Aorta (tissue), 5 donors: ENCODE measurements at regions not wholly inside any gene's neighbourhood (a gene's known extent, or its start where the extent isn't known, plus 50 kb on each side); places are given as distances from the start of the nearest gene placed in this dataset.
"Not testable (repeated sequence)": the region's sequence is repeated elsewhere in the genome, so short reads cannot be mapped to it uniquely, and the experiment has no call there.

ENCODE experiments used
- ATAC-seq: fragments of 200-7000 bp; cut with Tn5 transposase; one replicate; pipeline ENCODE4 v1.9.1; 2022; ENCODE audit warnings: moderate library complexity; ENCODE audit not compliant: low FRiP score
- DNase-seq, 2 donors: peaks; one replicate each; pipeline ENCODE4 v3.0.0-alpha.2; 2020
- H3K27ac ChIP-seq, 2 donors: one replicate each; pipeline ENCODE4 v1.5.1; 2013; ENCODE audit warnings: low read length in 2 of 2, mild to moderate bottlenecking in 2 of 2, moderate library complexity in 2 of 2, control low read depth in 1 of 2, inconsistent platforms in 1 of 2, low read depth in 1 of 2
- H3K27me3 ChIP-seq, 2 donors: one replicate each; pipeline ENCODE4 v1.6.1; 2013; ENCODE audit warnings: control low read depth in 1 of 2, low read length in 1 of 2, mild to moderate bottlenecking in 1 of 2, moderate library complexity in 1 of 2; ENCODE audit not compliant: insufficient read depth in 2 of 2, control insufficient read depth in 1 of 2
- H3K36me3 ChIP-seq, 2 donors: one replicate each; pipeline ENCODE4 v1.6.1; 2013; ENCODE audit warnings: control low read depth in 1 of 2, low read length in 1 of 2, mild to moderate bottlenecking in 1 of 2; ENCODE audit not compliant: insufficient read depth in 2 of 2, control insufficient read depth in 1 of 2
- H3K4me1 ChIP-seq, 2 donors: one replicate each; pipeline ENCODE4 v1.6.1; 2013; ENCODE audit warnings: low read length in 2 of 2, control low read depth in 1 of 2, mild to moderate bottlenecking in 1 of 2, moderate library complexity in 1 of 2; ENCODE audit not compliant: insufficient read depth in 2 of 2, control insufficient read depth in 1 of 2
- H3K4me3 ChIP-seq, 2 donors: one replicate each; pipeline ENCODE4 v1.5.1; 2013; ENCODE audit warnings: low read length in 2 of 2, control low read depth in 1 of 2, mild to moderate bottlenecking in 1 of 2
- H3K9me3 ChIP-seq: one replicate; pipeline ENCODE4 v1.6.1; 2013; ENCODE audit warnings: mild to moderate bottlenecking, low read length; ENCODE audit not compliant: control insufficient read depth
- WGBS, 2 donors: extraction: QIAGEN DNeasy Blood & Tissue Kit; methylation state at CpG; one replicate each; pipeline ENCODE4 v1.1.7; 2013; 5-methylcytosine and 5-hydroxymethylcytosine counted together
- intact Hi-C, 2 donors: fragments of 100-400 bp; cut with DNase I; formaldehyde crosslinking; loops; one replicate each; pipeline versions ENCODE4 v1.14.2 to v1.15.0; 2022
- donor health status: healthy with polysubstance abuse.
- donor health status: Bipolar disorder and iron deficiency.
- donor health status: DM: no; HTN: no; CAD: no.
- donor health status: DM: no; HTN: no; CAD: no.
- donor health status: DM: yes; HTN: yes; CAD: no.

DNA sequence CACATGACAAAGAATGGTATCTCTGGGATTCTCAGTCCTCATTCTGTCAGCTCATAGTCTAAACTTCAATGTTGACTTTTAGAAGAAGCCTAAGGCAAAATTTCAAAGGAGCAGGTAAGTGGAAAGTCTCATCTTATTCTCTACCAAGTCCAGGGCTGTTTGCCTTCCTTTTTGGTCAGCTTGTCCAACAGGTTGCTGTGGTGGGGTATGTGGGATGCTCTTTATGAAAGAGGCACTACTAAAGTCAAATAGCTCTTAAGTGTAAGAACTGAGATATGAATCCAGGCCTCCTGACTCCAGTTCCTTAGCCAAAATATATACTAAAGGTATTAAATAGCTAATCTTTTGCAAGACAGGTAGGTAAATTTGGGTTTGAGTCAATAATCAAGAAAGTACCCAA lies 540.6 kb upstream of the SPRY2 start:
- ATAC-seq, result no peak
- Histone ChIP-seq H3K36me3 (no peaks in the 10 kb centered on the region), H3K27me3 (no peaks in the 10 kb centered on the region), H3K27ac (no peak overlapping the region), H3K9me3 (no peaks in the 10 kb centered on the region), H3K4me3 (no peak overlapping the region), H3K4me1 (no peaks in the 10 kb centered on the region)
- intact Hi-C loops, result no loop called here
- DNase-seq, result no peak

DNA sequence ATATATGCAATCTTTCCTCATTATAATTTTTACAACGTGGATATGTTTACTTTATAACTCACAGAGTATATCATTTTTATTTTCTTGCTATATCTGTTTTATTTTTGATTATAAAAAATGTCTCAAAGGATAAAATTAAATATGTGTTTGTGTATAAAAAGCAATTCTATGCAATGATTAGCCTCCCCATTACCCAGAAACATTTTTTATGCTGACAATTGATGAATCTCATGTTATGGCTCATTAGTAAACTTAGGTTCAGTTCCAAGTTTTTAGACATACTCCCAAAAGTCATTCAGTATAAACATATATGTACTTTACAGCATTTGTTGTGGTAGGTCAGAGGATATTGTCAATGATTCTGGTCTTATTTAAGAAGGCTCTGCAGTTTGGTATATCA lies 540.1 kb upstream of the SPRY2 start:
- ATAC-seq (no peak), DNase-seq (no peak)
- Histone ChIP-seq H3K9me3 (no peaks in the 10 kb centered on the region), H3K27ac (no peak overlapping the region), H3K36me3 (no peaks in the 10 kb centered on the region), H3K4me1 (no peaks in the 10 kb centered on the region), H3K4me3 (no peak overlapping the region), H3K27me3 (no peaks in the 10 kb centered on the region)
- WGBS, 2 donors, result 55 to 63% methylated on average over 1 of the region's 1 CpG
- intact Hi-C loops, result no loop called here

DNA sequence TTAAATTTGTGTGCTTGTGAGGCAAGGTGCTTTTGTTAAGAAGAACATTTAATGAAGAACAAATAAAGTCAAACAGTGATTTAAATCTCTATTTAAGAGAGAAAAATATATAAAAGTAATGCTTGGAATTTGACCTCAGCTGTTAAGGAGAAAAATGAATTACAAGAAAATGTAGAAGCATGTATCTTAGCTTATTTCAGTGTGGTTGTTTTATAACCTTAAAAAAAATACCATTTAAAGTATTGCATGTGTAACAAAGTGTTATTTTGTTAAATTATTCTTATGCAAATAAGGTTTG lies 537.0 kb upstream of the SPRY2 start:
- intact Hi-C loops, result no loop called here
- ATAC-seq (no peak), DNase-seq (no peak)
- Histone ChIP-seq H3K4me3 (no peak overlapping the region), H3K27me3 (no peaks in the 10 kb centered on the region), H3K27ac (no peak overlapping the region), H3K4me1 (no peaks in the 10 kb centered on the region), H3K36me3 (no peaks in the 10 kb centered on the region), H3K9me3 (peaks cover 2% of the 10 kb centered on the region)

DNA sequence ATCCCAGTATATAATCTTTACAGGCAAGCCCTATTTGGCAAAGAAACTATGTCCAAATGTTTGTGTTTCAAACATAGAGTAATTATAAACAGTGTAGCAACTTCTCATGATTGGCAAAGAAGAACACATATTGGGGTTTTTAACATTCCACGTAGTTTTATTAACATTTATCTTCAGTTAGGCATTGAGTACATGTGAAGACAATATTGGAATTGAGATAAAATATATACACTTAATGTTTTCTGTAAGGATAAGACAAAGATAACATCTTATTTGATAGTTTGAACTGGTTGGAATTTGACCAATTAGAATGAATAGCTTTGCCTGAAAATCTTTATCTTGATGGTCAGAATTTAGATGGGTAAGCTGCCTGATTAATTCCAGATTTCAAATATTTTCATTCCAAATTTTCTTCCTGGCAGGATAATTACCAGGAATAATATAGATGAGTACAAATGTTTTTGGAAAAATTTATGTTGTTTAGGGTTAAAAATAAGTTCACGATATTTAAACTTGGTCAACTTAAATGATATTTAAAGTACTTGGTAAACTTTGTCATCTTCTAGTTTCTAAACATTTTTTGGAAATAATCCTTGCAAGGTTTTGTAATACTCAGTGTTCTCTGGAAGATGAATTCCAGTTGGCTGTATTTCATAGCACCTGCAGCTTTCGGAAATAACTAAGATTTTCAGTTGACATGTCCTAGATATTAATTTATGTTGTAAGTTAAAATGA lies 536.5 kb upstream of the SPRY2 start:
- H3K27me3 ChIP-seq, result no peaks in the 10 kb centered on the region
- no peaks in the 10 kb centered on the region for H3K4me1 ChIP-seq
- no peak overlapping the region for H3K4me3 ChIP-seq
- ATAC-seq, result no peak
- no peak overlapping the region for H3K27ac ChIP-seq
- intact Hi-C loops, result no loop called here
- no peaks in the 10 kb centered on the region for H3K36me3 ChIP-seq
- no peak for DNase-seq
- H3K9me3 ChIP-seq, result peaks cover 2% of the 10 kb centered on the region
- WGBS, 2 donors, result 46 to 49% methylated on average over 3 of the region's 3 CpGs

DNA sequence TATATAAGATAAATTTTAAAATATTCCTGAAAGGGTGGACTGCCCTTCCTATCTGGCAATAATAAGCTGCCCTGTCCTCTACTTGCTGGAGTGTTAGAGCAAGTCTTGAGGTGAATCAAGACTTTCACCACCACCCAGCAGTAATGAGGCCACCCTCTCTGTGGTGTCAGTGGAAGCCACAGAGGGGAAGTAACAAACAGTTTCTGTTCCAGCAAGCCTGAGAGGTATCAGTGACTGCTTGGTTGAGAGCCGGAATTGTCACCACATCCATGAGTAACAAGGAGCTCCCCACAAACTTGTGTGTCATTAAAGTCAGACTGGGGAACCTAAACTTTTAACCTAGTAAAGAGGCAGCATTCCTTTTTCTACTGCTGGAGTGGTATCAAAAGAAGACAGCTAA lies 532.7 kb upstream of the SPRY2 start:
- Histone ChIP-seq H3K9me3 (peaks cover 2% of the 10 kb centered on the region), H3K4me3 (no peak overlapping the region), H3K4me1 (no peaks in the 10 kb centered on the region), H3K27ac (no peak overlapping the region), H3K36me3 (no peaks in the 10 kb centered on the region), H3K27me3 (no peaks in the 10 kb centered on the region)
- intact Hi-C loops, result no loop called here
- DNase-seq (no peak), ATAC-seq (no peak)
- WGBS, 2 donors, result 94 to 96% methylated on average over 1 of the region's 1 CpG

DNA sequence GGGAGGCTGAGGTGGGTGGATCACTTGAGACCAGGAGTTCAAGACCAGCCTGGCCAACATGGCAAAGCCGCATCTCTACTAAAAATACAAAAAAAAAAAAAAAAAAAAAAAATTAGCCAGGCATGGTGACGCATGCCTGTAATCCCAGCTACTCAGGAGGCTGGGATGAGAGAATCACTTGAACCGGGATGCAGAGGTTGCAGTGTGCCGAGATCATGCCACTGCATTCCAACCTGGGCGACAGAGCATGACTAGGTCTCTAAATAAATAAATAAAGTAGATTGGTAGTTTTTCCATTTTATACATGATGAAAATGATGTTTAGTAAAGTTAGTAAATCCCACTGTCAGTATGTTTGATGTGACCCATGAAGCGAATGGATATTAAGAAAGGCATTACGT lies 531.0 kb upstream of the SPRY2 start:
- H3K4me3 ChIP-seq, H3K9me3 ChIP-seq, H3K36me3 ChIP-seq, DNase-seq, ATAC-seq, H3K4me1 ChIP-seq, H3K27me3 ChIP-seq, intact Hi-C loops, H3K27ac ChIP-seq: not testable (repeated sequence)
- 89 to 92% methylated on average over 7 of the region's 7 CpGs for WGBS, 2 donors

DNA sequence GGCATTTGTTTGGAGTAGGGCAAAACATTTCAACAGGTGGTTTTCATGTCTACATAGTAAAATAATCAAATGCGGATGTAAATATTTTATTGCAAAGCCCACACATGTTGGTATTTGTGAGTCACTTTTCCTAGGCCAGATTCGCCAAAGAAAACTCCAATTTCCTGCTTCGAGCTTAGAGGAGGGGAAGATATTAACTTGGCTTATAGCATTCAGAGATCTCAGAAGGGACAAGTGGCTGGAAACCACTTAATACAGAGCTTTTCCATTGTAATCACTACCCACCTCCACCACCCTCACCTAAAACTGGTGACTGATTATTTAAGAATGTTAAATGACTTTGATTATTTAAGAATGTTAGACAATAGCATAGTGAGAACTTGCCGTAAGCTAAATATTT lies 530.6 kb upstream of the SPRY2 start:
- Histone ChIP-seq H3K27me3 (no peaks in the 10 kb centered on the region), H3K9me3 (peaks cover 2% of the 10 kb centered on the region), H3K4me3 (no peak overlapping the region), H3K36me3 (no peaks in the 10 kb centered on the region), H3K27ac (no peak overlapping the region), H3K4me1 (no peaks in the 10 kb centered on the region)
- no peak for ATAC-seq
- DNase-seq, result no peak
- WGBS, 2 donors, result 68 to 70% methylated on average over 4 of the region's 4 CpGs
- intact Hi-C loops, result no loop called here

DNA sequence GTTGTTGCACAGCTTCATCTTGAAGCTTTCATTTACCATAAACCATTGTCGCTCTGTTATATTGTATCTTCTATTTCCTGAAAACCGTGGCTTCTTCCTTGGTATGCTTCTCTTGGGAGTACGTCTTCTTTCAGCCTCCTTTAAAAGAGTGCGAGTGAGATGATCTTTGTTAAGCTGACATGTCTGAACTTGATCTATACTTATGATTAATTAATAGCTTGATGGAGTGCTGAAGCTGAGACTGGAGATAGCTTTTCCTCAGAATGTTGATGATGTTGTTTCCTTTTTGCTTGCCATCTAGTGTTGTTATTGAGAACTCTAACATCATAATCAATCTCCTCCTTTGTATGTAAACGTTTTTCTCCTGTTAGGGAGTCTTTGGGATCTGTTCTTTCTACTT lies 529.3 kb upstream of the SPRY2 start:
- intact Hi-C loops, result no loop called here
- Histone ChIP-seq H3K36me3 (no peaks in the 10 kb centered on the region), H3K4me3 (no peak overlapping the region), H3K9me3 (peaks cover 2% of the 10 kb centered on the region), H3K27me3 (no peaks in the 10 kb centered on the region), H3K27ac (no peak overlapping the region), H3K4me1 (no peaks in the 10 kb centered on the region)
- 62 to 65% methylated on average over 5 of the region's 5 CpGs for WGBS, 2 donors
- ATAC-seq, result no peak
- DNase-seq, result no peak

DNA sequence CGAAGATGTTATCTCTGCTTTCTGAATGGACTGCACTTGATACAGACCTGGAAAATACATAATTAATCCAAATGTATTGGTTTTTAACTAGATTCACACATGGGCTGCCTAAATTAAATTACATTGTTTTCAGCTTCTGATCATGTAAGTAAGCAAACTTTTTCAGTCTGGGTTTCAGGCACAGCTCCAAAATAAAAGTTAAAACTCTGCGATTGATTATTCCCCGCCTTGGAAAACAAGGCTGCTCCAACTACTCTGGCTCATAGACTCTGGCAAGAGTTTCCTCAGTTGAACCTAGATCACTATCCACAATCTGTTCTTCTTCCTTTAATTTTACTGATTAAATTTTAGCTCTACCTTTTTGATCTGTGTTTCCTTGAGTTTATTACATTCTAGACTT lies 526.0 kb upstream of the SPRY2 start:
- Histone ChIP-seq H3K36me3 (no peaks in the 10 kb centered on the region), H3K4me1 (no peaks in the 10 kb centered on the region), H3K27me3 (no peaks in the 10 kb centered on the region), H3K4me3 (no peak overlapping the region), H3K27ac (no peak overlapping the region), H3K9me3 (no peaks in the 10 kb centered on the region)
- DNase-seq (no peak), ATAC-seq (no peak)
- intact Hi-C loops, result no loop called here
- WGBS, 2 donors, result 93 to 95% methylated on average over 3 of the region's 3 CpGs
